ENCODE measurements at regions not wholly inside any gene's neighbourhood (a gene's known extent, or its start where the extent isn't known, plus 50 kb on each side); places are given as distances from the start of the nearest gene placed in this dataset.

- Histone ChIP-seq H4K20me1 (ENCODE audit: low read depth, low read length) (no peaks in the 10 kb centered on the region), H3K9ac (ENCODE audit: low read length) (no peak overlapping the region), H3K27ac (ENCODE audit: low read depth, low read length) (no peak overlapping the region), H3K36me3 (ENCODE audit: low read length) (no peaks in the 10 kb centered on the region), H3K9me3 (ENCODE audit: insufficient read depth, low read length) (no peaks in the 10 kb centered on the region), H3K27me3 (ENCODE audit: low read length) (no peaks in the 10 kb centered on the region), H3K79me2 (ENCODE audit: insufficient read depth, low read length) (no peaks in the 10 kb centered on the region), H2AFZ (ENCODE audit: low read depth, low read length, severe bottlenecking) (no peak overlapping the region), H3K4me2 (ENCODE audit: low read depth, low read length, poor library complexity, severe bottlenecking) (no peak overlapping the region), H3K9me2 (replicated peaks; ENCODE audit: insufficient read depth, low read length) (no peaks in the 10 kb centered on the region), H3K4me3 (ENCODE audit: insufficient read depth, low read length, poor library complexity, severe bottlenecking) (no peak overlapping the region), H3F3A (ENCODE audit: insufficient read depth) (no peaks in the 10 kb centered on the region)
- TF ChIP-seq CTCF (IDR thresholded peaks at IDR 0.05; ENCODE audit: insufficient read depth, low read length, poor library complexity, severe bottlenecking) = peak; percentile 43
- no peak for TF ChIP-seq EZH2phosphoT487 (conservative IDR thresholded peaks at IDR 0.05; ENCODE audit: low read length)
Observed at GRCh38 chr9:1460143-1460769, 410.1 kb downstream of the DMRT2 start.

GRCh38 chr9:1461812-1462211, 411.7 kb downstream of the DMRT2 start:
- Histone ChIP-seq H2AFZ (ENCODE audit: low read depth, low read length, severe bottlenecking) (no peak overlapping the region), H3K27me3 (ENCODE audit: low read length) (no peaks in the 10 kb centered on the region), H3K4me3 (ENCODE audit: insufficient read depth, low read length, poor library complexity, severe bottlenecking) (no peak overlapping the region), H3F3A (ENCODE audit: insufficient read depth) (no peaks in the 10 kb centered on the region), H3K9me3 (ENCODE audit: insufficient read depth, low read length) (no peaks in the 10 kb centered on the region), H3K4me2 (ENCODE audit: low read depth, low read length, poor library complexity, severe bottlenecking) (no peak overlapping the region), H3K79me2 (ENCODE audit: insufficient read depth, low read length) (no peaks in the 10 kb centered on the region), H3K9ac (ENCODE audit: low read length) (no peak overlapping the region), H3K9me2 (replicated peaks; ENCODE audit: insufficient read depth, low read length) (no peaks in the 10 kb centered on the region), H3K27ac (ENCODE audit: low read depth, low read length) (no peak overlapping the region), H4K20me1 (ENCODE audit: low read depth, low read length) (no peaks in the 10 kb centered on the region), H3K36me3 (ENCODE audit: low read length) (no peaks in the 10 kb centered on the region)
- TF ChIP-seq EZH2phosphoT487 (conservative IDR thresholded peaks at IDR 0.05; ENCODE audit: low read length) (no peak), CTCF (IDR thresholded peaks at IDR 0.05; ENCODE audit: insufficient read depth, low read length, poor library complexity, severe bottlenecking) (no peak)

- no peak overlapping the region for H3K9ac ChIP-seq (ENCODE audit: low read length)
- H3K79me2 ChIP-seq (ENCODE audit: insufficient read depth, low read length) = no peaks in the 10 kb centered on the region
- no peak overlapping the region for H3K27ac ChIP-seq (ENCODE audit: low read depth, low read length)
- H3K36me3 ChIP-seq (ENCODE audit: low read length) = no peaks in the 10 kb centered on the region
- H3K4me3 ChIP-seq (ENCODE audit: insufficient read depth, low read length, poor library complexity, severe bottlenecking) = no peak overlapping the region
- H3F3A ChIP-seq (ENCODE audit: insufficient read depth) = no peaks in the 10 kb centered on the region
- H3K27me3 ChIP-seq (ENCODE audit: low read length) = no peaks in the 10 kb centered on the region
- H3K4me2 ChIP-seq (ENCODE audit: low read depth, low read length, poor library complexity, severe bottlenecking) = no peak overlapping the region
- no peaks in the 10 kb centered on the region for H3K9me3 ChIP-seq (ENCODE audit: insufficient read depth, low read length)
- no peak for TF ChIP-seq EZH2phosphoT487 (conservative IDR thresholded peaks at IDR 0.05; ENCODE audit: low read length)
- TF ChIP-seq CTCF (IDR thresholded peaks at IDR 0.05; ENCODE audit: insufficient read depth, low read length, poor library complexity, severe bottlenecking) = no peak
- no peaks in the 10 kb centered on the region for H4K20me1 ChIP-seq (ENCODE audit: low read depth, low read length)
- H2AFZ ChIP-seq (ENCODE audit: low read depth, low read length, severe bottlenecking) = no peak overlapping the region
- H3K9me2 ChIP-seq (replicated peaks; ENCODE audit: insufficient read depth, low read length) = no peaks in the 10 kb centered on the region
Observed at GRCh38 chr9:1462626-1463308, 412.6 kb downstream of the DMRT2 start.
